ENCODE measurements at regions not wholly inside any gene's neighbourhood (a gene's known extent, or its start where the extent isn't known, plus 50 kb on each side); places are given as distances from the start of the nearest gene placed in this dataset.

DNA sequence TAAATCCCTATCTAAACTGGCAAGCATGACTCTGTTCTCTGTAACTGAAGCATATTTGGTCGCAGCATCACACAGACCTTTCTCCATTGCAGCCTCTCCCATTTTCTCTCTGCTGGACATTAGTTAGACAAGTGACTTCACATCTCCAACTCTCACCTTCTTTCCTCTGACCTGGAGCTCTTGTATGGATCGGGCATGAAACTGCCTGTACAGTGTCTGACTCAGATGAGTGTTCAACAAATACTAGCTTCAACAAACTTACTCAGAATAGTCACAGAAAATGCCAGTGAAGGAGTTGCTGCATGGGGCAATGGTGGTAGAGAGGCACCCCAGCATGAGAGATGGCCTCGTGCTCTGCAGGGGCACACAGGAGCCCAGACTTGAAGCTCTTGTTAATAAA, 104.7 kb upstream of the COPS8 start:
- H3K27ac ChIP-seq: no peak overlapping the region
- no peak overlapping the region for H3K4me3 ChIP-seq
- TF ChIP-seq FOXP2 (optimal IDR thresholded peaks at IDR 0.05; ENCODE audit: control extremely low read depth, extremely low read length, insufficient read depth) (no peak), EZH2 (IDR thresholded peaks at IDR 0.05) (no peak), POLR2AphosphoS5 (IDR thresholded peaks at IDR 0.05; ENCODE audit: borderline replicate concordance, low read depth, low read length) (no peak)
- H3K9me3 ChIP-seq (ENCODE audit: low read depth, low read length): no peaks in the 10 kb centered on the region
- H3K36me3 ChIP-seq (ENCODE audit: insufficient read depth, low read length): no peaks in the 10 kb centered on the region
- DNase-seq (ENCODE audit: low read depth, low spot score): no peak
- H3K9ac ChIP-seq (ENCODE audit: insufficient read length): no peak overlapping the region

DNA sequence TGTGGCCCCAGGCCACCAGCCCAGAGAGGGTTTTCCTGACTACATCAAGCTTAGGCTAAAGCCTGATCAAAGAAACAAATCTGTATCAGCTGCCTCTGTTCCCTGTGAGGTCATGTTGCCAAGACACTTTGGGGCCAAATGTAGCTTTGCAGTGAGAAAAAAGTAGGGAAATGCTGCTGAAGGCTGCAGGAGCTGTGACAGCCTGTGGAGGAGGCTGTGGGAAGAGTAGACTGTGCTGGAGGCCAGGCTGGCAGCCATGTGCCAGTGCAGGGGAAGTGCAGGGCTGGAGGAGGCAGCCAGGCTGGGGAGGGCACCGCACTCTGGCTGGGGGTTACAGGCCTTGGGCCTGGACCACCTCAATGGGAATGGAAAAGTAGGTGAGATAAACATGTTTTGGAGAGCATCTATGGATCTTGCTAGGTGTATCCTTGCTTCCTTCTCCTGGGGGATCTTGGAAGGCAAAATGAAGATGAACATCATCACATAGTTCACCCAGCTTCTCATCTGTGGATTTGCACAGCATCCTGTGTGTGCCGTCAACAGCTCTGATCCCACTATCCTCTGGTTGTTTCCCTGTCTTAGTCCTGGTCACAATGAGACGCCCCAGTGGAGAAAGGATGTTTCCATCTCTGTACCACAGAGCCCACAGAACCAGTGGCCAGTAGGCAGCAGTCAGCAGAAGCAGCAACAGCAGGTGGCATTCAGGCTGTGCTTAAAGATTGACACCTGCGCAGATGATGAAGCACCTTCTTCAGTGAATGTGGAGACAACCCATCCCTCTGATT, 103.8 kb upstream of the COPS8 start:
- Histone ChIP-seq H3K27ac (no peak overlapping the region), H3K4me3 (no peak overlapping the region), H3K9ac (ENCODE audit: insufficient read length) (no peak overlapping the region), H3K36me3 (ENCODE audit: insufficient read depth, low read length) (no peaks in the 10 kb centered on the region), H3K9me3 (ENCODE audit: low read depth, low read length) (no peaks in the 10 kb centered on the region)
- no peak for TF ChIP-seq FOXP2 (optimal IDR thresholded peaks at IDR 0.05; ENCODE audit: control extremely low read depth, extremely low read length, insufficient read depth)
- no peak for TF ChIP-seq EZH2 (IDR thresholded peaks at IDR 0.05)
- no peak for TF ChIP-seq POLR2AphosphoS5 (IDR thresholded peaks at IDR 0.05; ENCODE audit: borderline replicate concordance, low read depth, low read length)
- no peak for DNase-seq (ENCODE audit: low read depth, low spot score)

DNA sequence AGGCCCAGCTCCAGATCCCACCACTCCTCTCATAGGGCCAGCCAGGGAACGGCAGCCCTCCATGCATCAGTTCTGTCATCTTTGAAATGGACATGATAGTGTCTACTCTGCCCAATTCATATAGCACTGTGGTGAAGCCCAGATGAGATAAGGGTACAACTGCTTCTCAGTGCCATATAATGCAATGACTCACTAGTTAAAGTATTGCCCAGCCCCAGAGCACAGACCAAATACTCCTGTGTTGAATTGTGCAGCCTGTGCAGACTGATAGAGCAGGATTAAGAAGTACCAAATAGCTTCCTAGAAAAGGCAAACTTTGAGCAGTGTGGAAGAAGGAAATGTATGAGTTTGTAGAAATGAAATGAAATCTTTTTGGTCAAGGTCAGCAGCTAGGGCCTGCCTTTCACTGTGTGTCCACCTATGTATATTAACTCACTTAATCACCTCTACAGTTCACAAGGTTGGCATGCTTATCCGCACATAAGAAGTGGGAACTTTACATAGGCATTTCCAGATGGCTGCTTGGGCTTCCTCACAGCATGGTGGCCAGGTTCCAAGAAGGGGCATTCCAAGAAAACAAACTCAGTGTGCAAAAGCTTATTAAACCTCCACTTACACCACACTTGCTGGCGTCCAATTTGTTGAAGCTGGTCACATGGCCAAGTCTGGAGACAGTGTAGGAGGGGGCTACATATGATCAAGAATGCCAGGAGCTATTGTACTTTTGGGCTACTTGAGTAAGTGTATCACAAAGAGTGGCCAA, 102.8 kb upstream of the COPS8 start:
- no peak for TF ChIP-seq EZH2 (IDR thresholded peaks at IDR 0.05)
- TF ChIP-seq FOXP2 (optimal IDR thresholded peaks at IDR 0.05; ENCODE audit: control extremely low read depth, extremely low read length, insufficient read depth): no peak
- no peak for TF ChIP-seq POLR2AphosphoS5 (IDR thresholded peaks at IDR 0.05; ENCODE audit: borderline replicate concordance, low read depth, low read length)
- DNase-seq (ENCODE audit: low read depth, low spot score): no peak
- Histone ChIP-seq H3K36me3 (ENCODE audit: insufficient read depth, low read length) (no peaks in the 10 kb centered on the region), H3K27ac (no peak overlapping the region), H3K9ac (ENCODE audit: insufficient read length) (no peak overlapping the region), H3K4me3 (no peak overlapping the region), H3K9me3 (ENCODE audit: low read depth, low read length) (no peaks in the 10 kb centered on the region)

DNA sequence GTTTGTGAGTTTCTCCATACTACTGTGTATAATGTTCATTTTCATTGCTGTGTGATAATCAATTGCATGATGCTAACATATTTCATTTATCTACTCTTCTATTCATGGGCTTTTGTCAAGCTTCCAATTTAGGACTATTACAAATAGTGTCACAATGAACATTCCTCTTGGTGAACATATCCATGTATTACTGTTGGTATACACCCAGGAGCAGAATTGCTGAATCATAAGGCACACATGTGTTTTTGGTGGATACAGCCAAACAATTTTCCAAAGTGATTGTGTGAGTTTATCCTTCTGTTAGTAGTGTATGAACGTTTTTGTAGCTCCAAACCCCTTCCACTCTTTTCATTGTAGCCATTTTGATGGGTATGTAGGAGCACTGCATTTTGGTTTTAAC, 101.6 kb upstream of the COPS8 start:
- no peak for TF ChIP-seq FOXP2 (optimal IDR thresholded peaks at IDR 0.05; ENCODE audit: control extremely low read depth, extremely low read length, insufficient read depth)
- TF ChIP-seq EZH2 (IDR thresholded peaks at IDR 0.05): no peak
- no peak for TF ChIP-seq POLR2AphosphoS5 (IDR thresholded peaks at IDR 0.05; ENCODE audit: borderline replicate concordance, low read depth, low read length)
- no peak for DNase-seq (ENCODE audit: low read depth, low spot score)
- H3K36me3 ChIP-seq (ENCODE audit: insufficient read depth, low read length): no peaks in the 10 kb centered on the region
- no peak overlapping the region for H3K4me3 ChIP-seq
- H3K9me3 ChIP-seq (ENCODE audit: low read depth, low read length): no peaks in the 10 kb centered on the region
- H3K9ac ChIP-seq (ENCODE audit: insufficient read length): no peak overlapping the region
- H3K27ac ChIP-seq: no peak overlapping the region

DNA sequence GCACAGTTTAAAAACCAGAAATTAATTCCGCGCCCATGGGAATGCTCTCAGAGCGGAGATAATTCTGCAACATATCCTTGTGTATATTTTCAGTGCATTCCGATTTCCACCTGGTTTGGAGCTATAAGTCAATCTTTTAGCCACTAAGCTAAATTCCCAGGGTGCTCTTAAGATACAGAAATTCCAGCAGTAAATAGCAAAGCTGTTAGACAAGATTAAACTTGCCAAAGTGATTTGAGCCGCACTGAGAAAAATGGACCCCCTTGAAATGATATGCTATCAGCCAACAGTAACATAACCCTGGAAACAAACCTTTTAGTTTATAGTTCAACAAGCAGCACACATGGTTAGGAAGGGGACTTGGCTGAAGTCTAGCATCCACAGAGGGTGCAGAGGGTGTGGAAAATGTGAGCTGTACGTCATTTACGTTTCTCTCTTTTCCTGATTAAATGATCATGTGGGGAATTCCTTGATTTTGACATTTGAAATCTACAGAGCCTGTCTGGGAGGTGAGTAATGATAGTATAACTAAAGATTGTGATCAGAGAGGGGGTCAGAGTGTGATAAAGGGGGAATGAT, 99.8 kb upstream of the COPS8 start:
- TF ChIP-seq EZH2 (IDR thresholded peaks at IDR 0.05): no peak
- no peak for TF ChIP-seq FOXP2 (optimal IDR thresholded peaks at IDR 0.05; ENCODE audit: control extremely low read depth, extremely low read length, insufficient read depth)
- no peak for TF ChIP-seq POLR2AphosphoS5 (IDR thresholded peaks at IDR 0.05; ENCODE audit: borderline replicate concordance, low read depth, low read length)
- Histone ChIP-seq H3K9ac (ENCODE audit: insufficient read length) (no peak overlapping the region), H3K9me3 (ENCODE audit: low read depth, low read length) (no peaks in the 10 kb centered on the region), H3K4me3 (no peak overlapping the region), H3K36me3 (ENCODE audit: insufficient read depth, low read length) (no peaks in the 10 kb centered on the region), H3K27ac (no peak overlapping the region)
- no peak for DNase-seq (ENCODE audit: low read depth, low spot score)

DNA sequence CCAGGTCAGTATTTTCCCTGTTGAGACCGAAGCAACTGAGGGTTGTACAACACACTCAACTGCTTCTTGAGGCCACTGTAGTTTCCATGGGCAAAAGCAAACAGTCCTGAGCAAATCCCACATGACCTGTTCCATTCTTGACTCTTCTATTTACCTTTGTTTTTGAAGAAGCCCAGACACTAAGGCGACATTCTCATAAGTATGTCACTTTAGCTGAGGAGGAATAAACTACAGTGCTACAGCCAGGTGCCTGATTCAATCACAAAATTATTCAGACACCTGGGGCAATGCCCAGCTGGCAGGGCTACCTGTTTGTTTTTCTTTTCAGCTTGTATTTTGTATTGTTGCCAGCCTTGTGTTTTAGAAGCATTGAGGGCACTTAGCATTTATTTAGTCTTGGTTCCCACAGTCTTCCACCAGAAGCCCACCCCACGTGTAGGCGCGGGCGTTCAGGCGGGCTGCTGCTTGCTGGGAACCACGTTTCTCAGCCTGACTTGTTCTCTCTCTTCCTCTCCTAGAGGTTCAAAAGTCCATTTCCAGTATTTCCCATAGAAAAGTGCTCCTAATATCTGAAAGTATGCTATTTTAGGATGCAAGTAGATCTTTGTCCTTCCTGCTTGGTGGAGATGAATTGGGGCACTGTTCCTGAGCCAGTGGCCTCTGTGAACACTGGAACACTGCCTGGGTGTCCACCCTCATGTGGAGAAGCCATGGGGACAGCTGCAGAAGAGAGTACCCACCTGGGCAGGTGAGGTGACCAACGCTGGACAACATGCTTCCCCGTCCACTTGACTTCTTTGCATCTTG, 99.0 kb upstream of the COPS8 start:
- Histone ChIP-seq H3K27ac (no peak overlapping the region), H3K4me3 (no peak overlapping the region), H3K9me3 (ENCODE audit: low read depth, low read length) (no peaks in the 10 kb centered on the region), H3K36me3 (ENCODE audit: insufficient read depth, low read length) (no peaks in the 10 kb centered on the region), H3K9ac (ENCODE audit: insufficient read length) (no peak overlapping the region)
- TF ChIP-seq POLR2AphosphoS5 (IDR thresholded peaks at IDR 0.05; ENCODE audit: borderline replicate concordance, low read depth, low read length): no peak
- TF ChIP-seq FOXP2 (optimal IDR thresholded peaks at IDR 0.05; ENCODE audit: control extremely low read depth, extremely low read length, insufficient read depth): no peak
- no peak for TF ChIP-seq EZH2 (IDR thresholded peaks at IDR 0.05)
- no peak for DNase-seq (ENCODE audit: low read depth, low spot score)

GRCh38 chr2:236988216-236988615, 97.5 kb upstream of the COPS8 start:
- H3K9me3 ChIP-seq (ENCODE audit: low read depth, low read length): no peaks in the 10 kb centered on the region
- H3K9ac ChIP-seq (ENCODE audit: insufficient read length): no peak overlapping the region
- H3K36me3 ChIP-seq (ENCODE audit: insufficient read depth, low read length): no peaks in the 10 kb centered on the region
- H3K4me3 ChIP-seq: no peak overlapping the region
- TF ChIP-seq POLR2AphosphoS5 (IDR thresholded peaks at IDR 0.05; ENCODE audit: borderline replicate concordance, low read depth, low read length): no peak
- no peak for TF ChIP-seq FOXP2 (optimal IDR thresholded peaks at IDR 0.05; ENCODE audit: control extremely low read depth, extremely low read length, insufficient read depth)
- no peak for TF ChIP-seq EZH2 (IDR thresholded peaks at IDR 0.05)
- H3K27ac ChIP-seq: no peak overlapping the region
- no peak for DNase-seq (ENCODE audit: low read depth, low spot score)
